GM23338 (cell line): ENCODE measurements at regions not wholly inside any gene's neighbourhood (a gene's known extent, or its start where the extent isn't known, plus 50 kb on each side); places are given as distances from the start of the nearest gene placed in this dataset.

Source experiments
- CREB1 ChIP-seq: fragments of 250-450 bp; sonication (Bioruptor Pico); IDR thresholded peaks from 2 replicates; pipeline ENCODE4 v1.5.0; 2020; ENCODE audit warnings: low read depth, mild to moderate bottlenecking, moderate library complexity
- CTCF ChIP-seq, 2 experiments: fragments of 200-600 bp in 1 of 2; sonication (generic) in 1 of 2; conservative IDR thresholded peaks; 2 replicates each; pipeline versions ENCODE4 v1.5.1 to v1.6.1; 2016 to 2017; ENCODE audit warnings: antibody characterized with exemption in 2 of 2, low read depth in 2 of 2, mild to moderate bottlenecking in 2 of 2, moderate library complexity in 1 of 2
- EZH2 ChIP-seq: fragments of 200-600 bp; sonication (generic); IDR thresholded peaks from one replicate; pipeline ENCODE4 v1.8.0; 2017; ENCODE audit warnings: antibody characterized with exemption, mild to moderate bottlenecking, low read depth; ENCODE audit not compliant: unreplicated experiment
- EZH2phosphoT487 ChIP-seq: fragments of 200-600 bp; sonication (generic); IDR thresholded peaks from one replicate; pipeline ENCODE4 v1.8.1; 2018; ENCODE audit warnings: antibody characterized with exemption; ENCODE audit not compliant: unreplicated experiment
- POLR2AphosphoS5 ChIP-seq: IDR thresholded peaks from 2 replicates; pipeline ENCODE4 v1.6.1; 2016; ENCODE audit warnings: antibody characterized with exemption, low read depth
- REST ChIP-seq: IDR thresholded peaks from one replicate; pipeline ENCODE4 v1.6.1; 2018; ENCODE audit warnings: antibody characterized with exemption; ENCODE audit not compliant: unreplicated experiment
- ZNF114 ChIP-seq: fragments of 250-450 bp; sonication (Bioruptor Pico); IDR thresholded peaks from 2 replicates; pipeline ENCODE4 v1.5.0; 2020; ENCODE audit warnings: mild to moderate bottlenecking, moderate library complexity
- ZNF462 ChIP-seq: fragments of 250-450 bp; sonication (Bioruptor Pico); IDR thresholded peaks from 2 replicates; pipeline ENCODE4 v1.5.0; 2020; ENCODE audit warnings: mild to moderate bottlenecking, moderate library complexity

- TF ChIP-seq CTCF (conservative IDR thresholded peaks at IDR 0.05; ENCODE audit: low read depth in 2 of 2) (no peak), REST (no peak), CREB1 (CRISPR knock-in tag) (no peak), POLR2AphosphoS5 (no peak), ZNF462 (CRISPR knock-in tag) (no peak), EZH2 (no peak), EZH2phosphoT487 (no peak), ZNF114 (CRISPR knock-in tag) (no peak)
These were observed 58.9 kb upstream of the PAX6 start for GRCh38 chr11:31869986-31870385.
